OCI-LY7 (cell line): ENCODE measurements at regions not wholly inside any gene's neighbourhood (a gene's known extent, or its start where the extent isn't known, plus 50 kb on each side); places are given as distances from the start of the nearest gene placed in this dataset.

Source experiments
- EZH2phosphoT487 ChIP-seq: fragments of 200-600 bp; sonication (generic); IDR thresholded peaks from 2 replicates; pipeline ENCODE4 v1.6.1; 2018; ENCODE audit warnings: low read depth, borderline replicate concordance, mild to moderate bottlenecking, mixed run types, antibody characterized with exemption, low read length, moderate library complexity, mixed read lengths
- TF ChIP-seq, protein P1 (sequence below): fragments of 200-600 bp; sonication (generic); conservative IDR thresholded peaks from 2 replicates; pipeline ENCODE4 v1.5.1; 2014; ENCODE audit warnings: mild to moderate bottlenecking, antibody characterized with exemption, low read length, moderate library complexity, mixed read lengths

DNA sequence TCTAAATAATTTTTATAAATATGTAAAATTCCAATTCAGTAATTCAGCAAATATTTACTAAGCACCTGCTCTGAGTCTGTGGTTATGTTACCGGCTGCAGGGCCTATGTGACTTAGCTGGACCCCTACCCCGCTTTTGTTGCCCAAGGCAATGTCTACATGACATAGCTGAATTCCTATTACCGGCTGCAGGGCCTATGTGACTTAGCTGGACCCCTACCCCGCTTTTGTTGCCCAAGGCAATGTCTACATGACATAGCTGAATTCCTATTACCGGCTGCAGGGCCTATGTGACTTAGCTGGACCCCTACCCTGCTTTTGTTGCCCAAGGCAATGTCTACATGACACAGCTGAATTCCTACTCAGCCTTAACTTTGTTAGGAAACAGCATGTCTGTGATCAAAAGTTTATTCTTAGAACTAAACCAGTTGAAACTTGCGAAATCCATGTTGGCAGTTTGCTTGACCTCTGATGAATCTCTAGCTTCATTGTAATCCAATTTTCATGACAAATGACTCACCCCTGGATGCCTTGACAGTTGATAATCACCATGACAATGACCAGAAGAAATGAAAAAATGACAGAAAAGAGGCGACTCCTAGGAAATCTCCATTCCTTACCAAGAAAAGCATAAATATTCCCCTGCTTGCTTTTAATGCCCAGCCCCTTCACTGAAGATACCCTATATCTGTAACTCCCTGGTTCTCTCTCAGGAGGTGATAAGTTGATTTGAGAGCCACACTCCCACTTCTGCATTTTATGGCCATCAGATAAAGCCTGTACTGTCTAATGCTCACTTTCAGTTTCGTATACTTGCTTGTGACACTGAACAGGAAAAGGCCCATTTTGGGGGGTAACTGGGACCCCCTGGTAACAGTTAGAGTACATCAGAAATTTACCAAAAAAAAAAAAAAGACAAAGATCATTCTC, 148.4 kb upstream of the SYT10 start:
- TF ChIP-seq, protein P1, sequence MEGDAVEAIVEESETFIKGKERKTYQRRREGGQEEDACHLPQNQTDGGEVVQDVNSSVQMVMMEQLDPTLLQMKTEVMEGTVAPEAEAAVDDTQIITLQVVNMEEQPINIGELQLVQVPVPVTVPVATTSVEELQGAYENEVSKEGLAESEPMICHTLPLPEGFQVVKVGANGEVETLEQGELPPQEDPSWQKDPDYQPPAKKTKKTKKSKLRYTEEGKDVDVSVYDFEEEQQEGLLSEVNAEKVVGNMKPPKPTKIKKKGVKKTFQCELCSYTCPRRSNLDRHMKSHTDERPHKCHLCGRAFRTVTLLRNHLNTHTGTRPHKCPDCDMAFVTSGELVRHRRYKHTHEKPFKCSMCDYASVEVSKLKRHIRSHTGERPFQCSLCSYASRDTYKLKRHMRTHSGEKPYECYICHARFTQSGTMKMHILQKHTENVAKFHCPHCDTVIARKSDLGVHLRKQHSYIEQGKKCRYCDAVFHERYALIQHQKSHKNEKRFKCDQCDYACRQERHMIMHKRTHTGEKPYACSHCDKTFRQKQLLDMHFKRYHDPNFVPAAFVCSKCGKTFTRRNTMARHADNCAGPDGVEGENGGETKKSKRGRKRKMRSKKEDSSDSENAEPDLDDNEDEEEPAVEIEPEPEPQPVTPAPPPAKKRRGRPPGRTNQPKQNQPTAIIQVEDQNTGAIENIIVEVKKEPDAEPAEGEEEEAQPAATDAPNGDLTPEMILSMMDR = no peak
- no peak for TF ChIP-seq EZH2phosphoT487
